ENCODE measurements at regions not wholly inside any gene's neighbourhood (a gene's known extent, or its start where the extent isn't known, plus 50 kb on each side); places are given as distances from the start of the nearest gene placed in this dataset.
A peak's percentile ranks its signal among the peaks of the same experiment; 100 is the strongest.

GRCh38 chr4:31041385-31041784, 321.2 kb downstream of the PCDH7 start:
- Histone ChIP-seq H2BK120ac (ENCODE audit: low read depth, low read length, poor library complexity, severe bottlenecking) (no peak overlapping the region), H3T11ph (ENCODE audit: low read length) (no peak overlapping the region), H3K18ac (ENCODE audit: insufficient read length, low read depth, low read length) (no peak overlapping the region), H2AK5ac (ENCODE audit: insufficient read length, low read length) (no peak overlapping the region), H2AFZ (ENCODE audit: low read length) (no peak overlapping the region), H3K9ac (ENCODE audit: extremely low read depth, insufficient read length, low read length) (no peak overlapping the region), H2BK20ac (ENCODE audit: low read depth, low read length, poor library complexity, severe bottlenecking) (no peak overlapping the region), H3K56ac (ENCODE audit: insufficient read length, low read depth, low read length) (no peak overlapping the region), H2BK15ac (ENCODE audit: low read depth, low read length) (no peak overlapping the region), H3K4me2 (ENCODE audit: insufficient read depth, insufficient read length, low read length) (no peak overlapping the region), H3K27me3 (ENCODE audit: insufficient read depth, low read length) (no peaks in the 10 kb centered on the region), H3K14ac (ENCODE audit: insufficient read depth, low read length) (no peak overlapping the region; the same call in 1 of the 2 replicates), H3K4ac (ENCODE audit: low read depth, low read length) (no peak overlapping the region), H3K79me1 (ENCODE audit: insufficient read depth, low read depth, low read length, poor library complexity, severe bottlenecking) (no peaks in the 10 kb centered on the region), H3K23ac (ENCODE audit: insufficient read length, low read depth, low read length) (no peak overlapping the region), H4K8ac (replicated peaks; ENCODE audit: insufficient read length, low read depth, low read length) (no peak overlapping the region), H2BK5ac (ENCODE audit: insufficient read length, low read length) (no peak overlapping the region), H4K5ac (ENCODE audit: insufficient read length, low read depth, low read length) (no peak overlapping the region), H3K27ac (ENCODE audit: insufficient read length, low read depth, low read length) (no peak overlapping the region), H3K9me3 (ENCODE audit: control insufficient read depth, low read depth, low read length) (no peaks in the 10 kb centered on the region), H2BK12ac (ENCODE audit: insufficient read length, low read depth, low read length) (no peak overlapping the region), H4K91ac (ENCODE audit: insufficient read length, low read depth, low read length) (no peak overlapping the region), H3K4me1 (ENCODE audit: insufficient read depth, low read length) (peaks cover 8% of the 10 kb centered on the region; the same call in 1 of the 2 replicates), H3K23me2 (ENCODE audit: insufficient read length, low read depth, low read length, poor library complexity, severe bottlenecking) (no peaks in the 10 kb centered on the region), H3K79me2 (ENCODE audit: insufficient read depth, low read length) (no peaks in the 10 kb centered on the region), H4K20me1 (ENCODE audit: control insufficient read depth, insufficient read depth, insufficient read length) (no peaks in the 10 kb centered on the region)
- Mint-ChIP-seq H3K4me1 (peaks cover 46 to 49% of the 10 kb centered on the region in 2 experiments), H3K36me3 (ENCODE audit: insufficient read depth in 1 of 3, low read depth in 3 of 3) (no peaks in the 10 kb centered on the region; a peak in 2 of 7 replicates), H3K27me3 (ENCODE audit: low read depth) (no peaks in the 10 kb centered on the region), H3K9me3 (no peaks in the 10 kb centered on the region; a peak in 1 of 5 replicates), H3K27ac (peak overlapping the region in 2 of 3 experiments; percentile 65 to 86; a peak in 4 of 7 replicates), H3K4me3 (no peak overlapping the region)
- DNase-seq: no peak
- WGBS (ENCODE audit: extremely low coverage, insufficient read length, low lambda C conversion rate): no CpG with 5 or more reads among the region's 3 CpGs
- TF ChIP-seq CTCF (conservative IDR thresholded peaks at IDR 0.05): no peak

Data from H9 (cell line).